BJ (cell line): ENCODE measurements at regions not wholly inside any gene's neighbourhood (a gene's known extent, or its start where the extent isn't known, plus 50 kb on each side); places are given as distances from the start of the nearest gene placed in this dataset.

Source experiments
- CTCF ChIA-PET: fragments of 350-600 bp; formaldehyde crosslinking; extraction: SDS; loops from one replicate; lab custom pipeline; 2021; ENCODE audit warnings: antibody characterized with exemption, inconsistent platforms; lab: Yijun Ruan, JAX
- POLR2A ChIA-PET: fragments of 300-600 bp; sonication (Branson Sonifier 250); formaldehyde crosslinking; extraction: SDS; loops from one replicate; lab custom pipeline; 2021; ENCODE audit warnings: antibody characterized with exemption; lab: Charles Lee
- DNase-seq: peaks from one replicate; pipeline ENCODE4 v3.0.0-alpha.2; 2011; ENCODE audit warnings: low read depth
- H3K27me3 ChIP-seq: 2 replicates; pipeline ENCODE4 v1.6.0; 2011; ENCODE audit warnings: low read length; ENCODE audit not compliant: control insufficient read depth, insufficient read depth
- H3K36me3 ChIP-seq: 2 replicates; pipeline ENCODE4 v1.5.1; 2011; ENCODE audit warnings: low read length; ENCODE audit not compliant: control insufficient read depth, insufficient read depth
- H3K4me3 ChIP-seq: 2 replicates; pipeline ENCODE4 v1.5.1; 2011; ENCODE audit warnings: low read depth, mild to moderate bottlenecking, control low read depth, low read length
- TF ChIP-seq, protein P1 (sequence below): IDR thresholded peaks from 2 replicates; pipeline ENCODE4 v1.5.1; 2011; ENCODE audit warnings: low read depth, mild to moderate bottlenecking, control low read depth, inconsistent platforms, low read length, moderate library complexity; ENCODE audit not compliant: insufficient read depth

DNA sequence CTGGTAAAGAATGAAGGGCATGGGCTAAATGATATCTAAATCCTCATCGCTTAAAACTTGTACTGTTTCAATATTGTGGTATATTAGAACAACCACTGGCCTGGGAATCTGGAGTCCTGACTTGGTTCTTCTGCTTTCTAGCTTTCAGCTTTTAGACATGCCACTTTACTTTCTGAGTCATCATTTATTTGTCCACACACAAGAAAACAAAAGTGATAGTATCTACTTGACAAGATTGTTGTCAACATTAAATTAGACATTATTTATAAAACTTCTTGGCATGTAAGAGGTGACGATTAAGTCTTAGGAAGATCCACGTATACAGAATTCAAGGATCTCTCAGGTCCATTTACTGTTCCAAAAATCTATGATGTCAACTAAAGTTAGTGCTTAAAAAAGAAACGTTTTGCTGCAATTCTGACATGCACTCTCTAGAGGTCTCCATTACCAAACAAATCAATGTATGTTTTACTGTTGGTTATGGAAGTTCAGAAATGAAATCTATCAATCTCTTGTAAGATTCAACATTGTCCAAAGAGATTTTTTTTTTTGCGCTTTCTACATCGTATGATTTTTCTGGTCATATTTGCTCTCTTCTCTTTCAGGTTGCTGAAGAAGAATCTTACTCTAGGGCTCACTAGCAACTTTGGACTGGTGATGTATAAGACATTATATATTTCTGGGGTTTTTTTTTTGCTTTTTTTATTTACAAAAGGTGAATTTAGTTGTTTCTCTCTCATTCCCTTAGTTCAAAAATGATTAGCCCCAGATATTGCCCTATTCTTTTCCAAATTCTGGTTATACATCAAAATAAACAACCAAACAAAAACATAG is 53.6 kb upstream of the DYNC1I1 start:
- Histone ChIP-seq H3K27me3 (no peaks in the 10 kb centered on the region), H3K36me3 (no peaks in the 10 kb centered on the region), H3K4me3 (no peak overlapping the region)
- TF ChIP-seq, protein P1, sequence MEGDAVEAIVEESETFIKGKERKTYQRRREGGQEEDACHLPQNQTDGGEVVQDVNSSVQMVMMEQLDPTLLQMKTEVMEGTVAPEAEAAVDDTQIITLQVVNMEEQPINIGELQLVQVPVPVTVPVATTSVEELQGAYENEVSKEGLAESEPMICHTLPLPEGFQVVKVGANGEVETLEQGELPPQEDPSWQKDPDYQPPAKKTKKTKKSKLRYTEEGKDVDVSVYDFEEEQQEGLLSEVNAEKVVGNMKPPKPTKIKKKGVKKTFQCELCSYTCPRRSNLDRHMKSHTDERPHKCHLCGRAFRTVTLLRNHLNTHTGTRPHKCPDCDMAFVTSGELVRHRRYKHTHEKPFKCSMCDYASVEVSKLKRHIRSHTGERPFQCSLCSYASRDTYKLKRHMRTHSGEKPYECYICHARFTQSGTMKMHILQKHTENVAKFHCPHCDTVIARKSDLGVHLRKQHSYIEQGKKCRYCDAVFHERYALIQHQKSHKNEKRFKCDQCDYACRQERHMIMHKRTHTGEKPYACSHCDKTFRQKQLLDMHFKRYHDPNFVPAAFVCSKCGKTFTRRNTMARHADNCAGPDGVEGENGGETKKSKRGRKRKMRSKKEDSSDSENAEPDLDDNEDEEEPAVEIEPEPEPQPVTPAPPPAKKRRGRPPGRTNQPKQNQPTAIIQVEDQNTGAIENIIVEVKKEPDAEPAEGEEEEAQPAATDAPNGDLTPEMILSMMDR = peak; percentile 26; the same call in 1 of the 2 replicates
- no peak for DNase-seq
- POLR2A ChIA-PET = no interaction called here
- CTCF ChIA-PET = no interaction called here

DNA sequence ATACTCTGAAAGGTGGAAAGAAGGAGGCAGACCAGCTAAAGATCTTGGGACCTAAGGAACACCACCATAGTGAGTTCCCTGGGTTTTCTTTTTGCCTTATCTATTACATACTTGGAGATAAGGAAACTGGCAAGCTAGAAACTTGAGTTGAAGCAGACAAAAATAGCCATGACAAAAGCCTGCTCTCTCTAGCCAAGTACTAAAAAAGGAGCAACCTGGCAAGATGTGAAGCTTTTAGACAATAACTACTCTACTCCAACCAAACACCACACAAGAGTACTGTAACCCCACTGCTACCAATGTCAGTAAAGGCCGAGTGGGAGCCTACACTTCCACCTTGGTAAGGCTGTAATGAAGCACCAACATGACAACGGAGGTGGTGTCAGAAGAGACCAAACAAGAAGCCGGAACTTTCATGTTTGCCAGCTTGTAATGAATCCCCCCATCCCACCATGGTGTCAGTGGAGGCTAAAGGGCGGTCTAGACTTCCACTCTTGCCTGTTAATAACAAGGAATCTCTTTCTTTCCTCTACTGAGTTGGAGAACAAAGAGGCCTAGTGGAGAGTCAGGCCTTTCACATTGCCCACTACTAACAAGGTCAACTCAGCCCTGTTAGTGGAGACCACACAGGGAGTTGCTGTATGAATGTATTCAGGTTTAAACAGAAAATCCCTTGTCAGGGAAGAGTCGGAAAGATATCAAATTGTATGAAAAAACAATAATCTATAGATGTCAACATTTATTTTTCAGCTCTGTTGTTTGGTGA is 55.8 kb upstream of the DYNC1I1 start:
- no peaks in the 10 kb centered on the region for H3K27me3 ChIP-seq
- CTCF ChIA-PET = interaction anchor here (1.2 kb wide), 1 partner anchor 155 kb away, joined by 4 read pairs; no protein-coding TSS in a partner anchor
- DNase-seq = no peak
- TF ChIP-seq, protein P1 = no peak
- H3K4me3 ChIP-seq = no peak overlapping the region
- POLR2A ChIA-PET = no interaction called here
- H3K36me3 ChIP-seq = no peaks in the 10 kb centered on the region

DNA sequence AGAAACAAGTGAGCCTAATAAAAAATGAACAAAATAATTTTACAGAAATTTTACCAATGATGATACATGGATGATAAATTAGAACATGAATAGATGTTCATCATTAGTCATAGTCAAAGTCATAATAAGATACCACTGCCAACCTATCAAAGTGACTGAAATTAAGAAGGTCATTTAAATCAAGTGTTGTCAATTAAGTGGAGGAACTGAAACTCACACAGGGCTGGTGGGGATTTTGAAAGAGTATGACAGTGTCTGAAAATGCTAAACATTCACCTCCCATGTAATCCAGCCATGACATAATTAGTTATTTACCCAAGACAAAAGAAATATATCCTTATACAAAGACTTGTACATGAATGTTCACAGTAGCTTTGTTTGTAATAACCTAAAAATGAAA is 57.1 kb upstream of the DYNC1I1 start:
- TF ChIP-seq, protein P1 = no peak
- CTCF ChIA-PET = no interaction called here
- no peaks in the 10 kb centered on the region for H3K36me3 ChIP-seq
- H3K27me3 ChIP-seq = no peaks in the 10 kb centered on the region
- no peak for DNase-seq
- no peak overlapping the region for H3K4me3 ChIP-seq
- POLR2A ChIA-PET = no interaction called here

DNA sequence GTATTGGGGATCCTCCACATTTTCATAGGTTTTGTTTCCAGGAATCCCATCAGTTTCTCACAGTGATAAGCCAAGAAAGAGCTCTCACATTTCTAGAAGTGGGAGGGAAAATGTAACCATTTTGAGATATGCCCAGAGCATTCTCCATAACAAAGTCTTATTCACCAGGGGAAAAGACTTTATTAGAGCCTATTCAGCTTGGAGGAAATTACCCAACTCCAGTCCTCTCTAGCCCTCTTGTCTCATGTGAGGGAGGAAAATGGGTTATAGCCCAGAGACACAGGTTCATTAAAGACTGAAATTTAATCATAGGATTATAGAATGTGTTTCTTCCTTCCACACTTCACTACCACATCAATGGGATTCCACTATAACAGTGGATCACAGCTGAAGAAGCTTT is 61.6 kb upstream of the DYNC1I1 start:
- TF ChIP-seq, protein P1 = no peak
- DNase-seq = no peak
- ChIA-PET POLR2A (no interaction called here), CTCF (interaction anchor here (0.6 to 2.2 kb wide), 2 partner anchors 13 to 20 kb away, joined by 4 to 5 read pairs; no protein-coding TSS in a partner anchor)
- no peaks in the 10 kb centered on the region for H3K27me3 ChIP-seq
- H3K4me3 ChIP-seq = no peak overlapping the region
- no peaks in the 10 kb centered on the region for H3K36me3 ChIP-seq

DNA sequence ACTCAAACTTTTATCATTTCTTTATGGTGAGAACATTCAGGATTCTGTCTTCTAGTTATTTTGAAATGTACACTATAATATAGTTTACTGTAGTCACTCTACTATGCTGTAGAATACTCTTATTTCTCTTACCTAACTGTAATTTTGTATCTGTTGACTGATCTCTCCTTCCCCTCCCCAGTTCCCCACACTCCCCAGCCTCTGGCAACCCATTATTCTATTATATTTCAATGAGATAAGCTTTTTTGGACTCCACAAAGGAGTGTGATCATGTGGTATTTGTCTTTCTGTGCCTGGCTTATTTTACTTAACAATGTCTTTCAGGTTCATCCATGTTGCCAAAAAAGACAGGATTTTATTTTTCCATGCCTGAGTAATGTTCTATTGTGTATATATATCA is 71.4 kb upstream of the DYNC1I1 start:
- H3K4me3 ChIP-seq = no peak overlapping the region
- H3K27me3 ChIP-seq = no peaks in the 10 kb centered on the region
- POLR2A ChIA-PET = no interaction called here
- TF ChIP-seq, protein P1 = no peak
- CTCF ChIA-PET = interaction anchor here (0.7 to 1.9 kb wide), 3 partner anchors 10 to 196 kb away, joined by 3 to 10 read pairs (median 3); no protein-coding TSS in a partner anchor
- no peaks in the 10 kb centered on the region for H3K36me3 ChIP-seq
- no peak for DNase-seq
